GM21528 (cell line): ENCODE measurements at regions not wholly inside any gene's neighbourhood (a gene's known extent, or its start where the extent isn't known, plus 50 kb on each side); places are given as distances from the start of the nearest gene placed in this dataset.
"Not testable (repeated sequence)": the region's sequence is repeated elsewhere in the genome, so short reads cannot be mapped to it uniquely, and the experiment has no call there.

Experiments used
- ATAC-seq: cut with Tn5 transposase; IDR thresholded peaks from one replicate; pipeline ENCODE4 v1.9.1; 2021; ENCODE audit warnings: mild to moderate bottlenecking, moderate library complexity; ENCODE audit not compliant: unreplicated experiment, low FRiP score

DNA sequence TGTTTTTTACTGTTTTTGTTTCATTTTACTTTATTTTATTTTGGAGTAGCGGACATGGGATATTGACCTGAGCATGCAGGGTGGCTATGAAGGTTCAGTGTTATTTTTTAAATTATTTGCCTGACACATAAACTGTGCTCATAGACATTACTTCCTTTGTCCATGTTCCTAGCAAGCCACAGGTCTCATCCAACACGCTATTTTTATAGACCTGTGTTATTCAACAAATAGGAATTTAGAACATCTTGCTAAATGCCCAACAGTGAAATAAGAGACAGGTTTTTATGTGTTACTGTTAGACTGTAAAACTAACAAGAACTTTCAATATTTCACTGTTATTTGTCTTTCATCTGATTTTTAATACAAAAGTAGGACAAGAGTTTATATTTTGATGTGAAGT lies 756.4 kb downstream of the KCNT2 start:
- ATAC-seq = no peak

DNA sequence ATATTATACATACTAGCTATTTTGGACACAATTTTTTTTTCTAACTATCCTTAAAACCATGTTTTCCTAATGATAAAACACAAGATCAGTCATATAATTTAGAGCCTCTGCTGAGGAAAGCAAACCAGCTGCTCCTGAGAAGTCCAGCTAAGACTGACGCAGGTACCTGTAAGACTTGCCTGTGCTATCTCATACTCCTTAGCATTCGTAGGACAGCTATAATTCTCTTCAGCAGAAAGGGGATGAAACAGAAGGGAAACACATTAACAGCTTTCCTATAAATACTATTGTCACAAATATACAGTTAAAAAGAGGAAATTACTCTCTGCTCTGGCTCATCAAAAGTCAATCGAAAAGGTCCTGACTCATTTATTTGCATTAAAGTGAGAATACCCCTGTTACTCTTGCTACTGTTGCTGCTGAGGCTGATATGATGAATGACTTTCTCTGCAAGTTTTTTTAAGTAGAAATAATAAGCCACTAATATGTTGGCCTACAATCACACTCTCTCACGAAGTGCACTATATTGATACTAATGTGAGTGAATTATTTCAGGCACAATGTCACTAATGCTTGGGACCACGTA lies 757.1 kb downstream of the KCNT2 start:
- ATAC-seq = no peak

DNA sequence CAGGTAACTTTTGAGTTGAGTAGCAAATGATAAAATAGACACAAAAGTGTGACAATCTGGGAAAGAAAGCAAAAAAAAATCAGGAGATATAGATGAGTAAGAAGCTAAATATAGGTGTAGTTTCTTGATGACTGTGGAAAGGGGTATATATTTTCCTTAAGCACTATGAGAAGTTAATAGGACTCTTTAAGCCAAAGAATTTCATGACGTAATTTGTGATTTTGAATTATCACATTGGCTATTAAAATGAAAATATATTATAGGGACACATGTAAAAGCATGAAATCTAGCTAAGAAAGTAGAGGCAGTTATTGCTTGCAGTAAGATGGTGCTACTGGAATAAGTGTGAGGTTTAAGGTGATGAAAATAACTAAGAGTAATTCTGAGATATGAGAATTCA lies 759.1 kb downstream of the KCNT2 start:
- ATAC-seq = no peak

DNA sequence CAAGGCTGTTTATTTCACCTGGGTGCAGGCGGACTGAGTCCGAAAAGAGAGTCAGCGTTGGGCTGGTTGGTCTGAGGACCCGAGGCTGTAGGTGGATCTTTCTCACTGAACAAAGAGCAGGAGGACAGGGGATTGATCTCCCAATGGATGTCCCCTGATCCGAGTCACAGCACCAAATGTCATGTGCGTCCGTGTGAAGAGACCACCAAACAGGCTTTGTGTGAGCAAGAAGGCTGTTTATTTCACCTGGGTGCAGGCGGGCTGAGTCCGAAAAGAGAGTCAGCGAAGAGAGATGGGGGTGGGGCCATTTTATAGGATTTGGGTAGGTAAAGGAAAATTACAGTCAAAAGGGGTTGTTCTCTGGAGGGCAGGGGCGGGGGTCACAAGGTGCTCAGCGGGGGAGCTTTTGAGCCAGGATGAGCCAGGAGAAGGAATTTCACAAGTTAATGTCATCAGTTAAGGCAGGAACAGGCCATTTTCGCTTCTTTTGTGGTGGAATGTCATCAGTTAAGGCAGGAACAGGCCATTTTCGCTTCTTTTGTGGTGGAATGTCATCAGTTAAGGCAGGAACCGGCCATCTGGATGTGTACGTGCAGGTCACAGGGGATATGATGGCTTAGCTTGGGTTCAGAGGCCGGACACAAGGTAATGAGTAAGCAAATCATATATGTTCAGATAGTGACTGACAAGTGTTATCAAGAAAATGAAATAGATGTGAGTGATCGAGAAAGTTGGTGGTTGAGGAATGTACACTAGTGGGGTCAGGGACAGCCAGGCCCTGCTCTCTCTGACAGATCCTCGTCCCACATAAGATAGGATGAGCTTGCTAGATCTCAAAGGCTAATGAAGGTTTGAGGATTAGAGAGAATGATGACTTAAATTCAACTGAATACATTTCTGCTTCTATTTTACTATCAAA lies 760.0 kb downstream of the KCNT2 start:
- ATAC-seq = not testable (repeated sequence)

DNA sequence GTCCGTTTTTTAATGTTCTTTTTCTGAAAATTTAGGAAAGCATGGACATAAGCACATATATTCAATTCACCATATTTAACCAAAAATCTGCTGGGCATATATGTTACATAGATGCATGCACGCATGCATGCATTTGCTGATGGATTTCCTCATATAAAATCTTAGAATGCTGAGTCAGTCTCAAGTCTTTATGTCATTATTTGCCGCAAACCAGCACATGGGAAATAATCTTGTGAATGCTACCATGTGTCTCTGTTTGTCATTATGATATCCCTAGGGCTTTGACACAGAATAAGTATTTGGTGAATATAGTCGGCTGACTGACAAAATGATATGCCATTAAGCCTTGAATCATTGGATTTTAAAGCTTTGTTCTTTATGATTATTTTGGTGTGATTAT lies 776.5 kb downstream of the KCNT2 start:
- ATAC-seq = no peak

DNA sequence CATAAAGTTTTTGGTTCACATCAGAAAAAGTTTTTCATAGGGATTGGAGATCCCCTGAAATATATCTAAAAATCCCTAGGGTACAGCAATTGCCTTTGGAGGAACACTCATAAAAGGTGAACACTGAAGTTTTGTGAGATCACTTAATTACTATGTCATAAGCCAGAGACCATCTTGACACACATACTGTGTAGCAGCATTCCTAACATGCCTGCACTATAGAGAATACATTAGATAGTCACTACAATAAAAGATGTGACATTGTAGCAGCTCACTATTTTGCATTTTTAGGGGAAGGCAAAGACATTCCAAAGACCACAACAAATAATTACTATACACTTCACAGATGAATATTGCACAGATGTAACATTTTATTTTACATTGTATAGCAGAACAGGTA lies 779.9 kb downstream of the KCNT2 start:
- ATAC-seq = no peak

DNA sequence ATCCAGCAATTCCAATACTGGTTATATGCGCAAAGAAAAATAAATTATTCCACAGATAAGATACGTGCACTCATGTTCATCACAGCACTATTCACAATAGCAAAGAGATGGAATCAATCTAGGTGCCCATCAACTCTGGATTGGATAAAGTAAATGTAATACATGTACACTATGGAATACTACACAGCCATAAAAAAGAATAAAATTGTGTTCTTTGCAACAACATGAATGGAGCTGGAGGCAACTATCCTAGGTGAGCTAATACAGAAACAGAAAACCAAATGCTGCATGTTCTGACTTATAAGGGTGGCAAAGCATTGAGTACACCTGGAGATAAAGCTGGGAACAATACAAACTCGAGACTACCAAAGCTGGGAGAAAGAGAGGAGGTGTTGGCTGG lies 787.3 kb downstream of the KCNT2 start:
- ATAC-seq = no peak

DNA sequence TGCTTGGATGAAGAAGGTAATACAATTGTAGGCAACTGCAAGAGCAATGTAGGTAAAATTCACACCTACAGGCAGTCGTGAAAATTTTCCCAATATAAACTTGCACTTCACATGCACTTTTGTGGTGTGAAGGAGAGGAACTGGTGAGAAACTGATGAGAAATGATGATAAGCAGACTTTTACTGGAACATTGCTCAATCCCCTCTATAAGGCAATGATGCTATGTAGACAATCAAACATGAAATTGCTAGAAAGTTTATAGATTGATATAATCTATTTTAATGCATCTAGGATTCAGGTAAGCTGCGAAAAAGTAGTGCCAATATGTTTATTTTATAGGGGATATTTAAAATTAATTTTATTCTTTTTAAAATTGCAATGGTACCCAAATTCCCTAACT lies 802.2 kb downstream of the KCNT2 start:
- ATAC-seq = no peak

DNA sequence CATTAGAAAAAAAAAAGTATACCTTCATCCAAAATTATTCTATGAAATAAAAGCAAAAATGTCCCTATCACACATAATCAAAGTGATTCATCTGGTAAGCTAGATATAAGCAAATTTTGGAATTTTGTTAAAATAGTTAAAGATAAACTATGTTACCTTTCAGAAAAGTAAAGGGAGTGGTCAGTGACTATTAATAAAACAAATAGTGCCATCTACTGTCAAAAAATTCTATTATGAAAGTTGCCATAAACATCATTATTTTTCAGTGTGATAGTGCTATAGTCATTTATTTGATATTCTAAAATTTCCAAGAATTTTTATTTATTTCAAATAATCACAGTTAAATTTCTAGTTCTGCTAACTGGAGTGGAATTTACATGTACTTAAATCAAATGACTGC lies 803.7 kb downstream of the KCNT2 start:
- no peak for ATAC-seq

DNA sequence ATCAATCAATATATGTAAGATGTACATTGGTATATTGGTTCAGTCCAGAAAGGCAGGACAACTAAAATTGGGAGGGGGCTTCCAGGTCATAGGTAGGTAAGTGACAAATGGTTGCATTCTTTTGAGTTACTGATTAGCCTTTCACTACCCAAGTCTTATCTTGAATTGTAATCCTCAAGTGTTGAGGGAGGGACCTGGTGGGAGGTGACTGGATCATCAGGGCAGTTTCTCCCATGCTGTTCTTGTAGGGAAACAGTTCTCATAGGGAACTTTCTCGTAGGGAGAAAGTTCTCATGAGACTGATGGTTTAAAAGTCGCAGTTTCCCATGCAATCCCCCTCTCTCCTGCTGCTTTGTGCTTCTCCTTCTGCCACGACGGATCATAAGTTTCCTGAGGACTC lies 809.2 kb downstream of the KCNT2 start:
- no peak for ATAC-seq

DNA sequence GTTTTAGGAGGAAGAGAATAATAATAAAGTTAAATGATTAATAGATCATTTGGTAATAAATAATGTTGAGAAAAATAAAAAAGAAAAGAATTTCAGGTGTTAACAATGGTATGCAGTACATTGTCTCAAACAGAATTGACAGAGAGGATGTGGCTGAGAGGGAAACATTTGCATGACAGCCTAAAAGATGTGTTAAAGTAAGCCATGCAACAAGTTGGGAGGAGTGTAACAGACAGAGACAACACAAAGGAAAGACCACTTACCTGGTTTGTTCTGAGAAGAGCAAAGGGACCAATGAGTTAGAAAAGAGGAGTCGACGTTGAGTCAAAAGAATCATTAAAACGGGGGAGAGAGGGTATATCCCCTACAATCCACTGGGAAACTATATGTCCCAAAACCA lies 814.0 kb downstream of the KCNT2 start:
- no peak for ATAC-seq

DNA sequence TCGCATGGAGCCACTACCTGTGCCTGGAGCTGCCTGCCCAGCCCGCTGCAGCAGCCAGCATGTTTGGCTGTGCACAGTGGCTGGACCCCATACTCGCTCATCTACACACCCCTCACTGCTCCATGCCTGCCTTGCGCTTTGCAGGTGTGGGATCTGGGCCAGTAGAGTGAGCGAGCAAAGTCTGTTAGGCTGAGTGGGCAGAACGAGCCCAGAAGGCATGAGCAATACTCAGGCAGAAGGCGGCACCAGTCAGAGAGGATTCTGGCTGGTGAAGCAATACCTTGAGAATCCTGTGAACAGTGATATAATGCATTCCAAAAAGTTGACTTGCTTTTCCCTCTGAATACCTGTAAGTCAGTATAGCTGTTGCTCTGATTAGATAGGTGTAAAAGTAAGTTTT lies 816.4 kb downstream of the KCNT2 start:
- no peak for ATAC-seq

DNA sequence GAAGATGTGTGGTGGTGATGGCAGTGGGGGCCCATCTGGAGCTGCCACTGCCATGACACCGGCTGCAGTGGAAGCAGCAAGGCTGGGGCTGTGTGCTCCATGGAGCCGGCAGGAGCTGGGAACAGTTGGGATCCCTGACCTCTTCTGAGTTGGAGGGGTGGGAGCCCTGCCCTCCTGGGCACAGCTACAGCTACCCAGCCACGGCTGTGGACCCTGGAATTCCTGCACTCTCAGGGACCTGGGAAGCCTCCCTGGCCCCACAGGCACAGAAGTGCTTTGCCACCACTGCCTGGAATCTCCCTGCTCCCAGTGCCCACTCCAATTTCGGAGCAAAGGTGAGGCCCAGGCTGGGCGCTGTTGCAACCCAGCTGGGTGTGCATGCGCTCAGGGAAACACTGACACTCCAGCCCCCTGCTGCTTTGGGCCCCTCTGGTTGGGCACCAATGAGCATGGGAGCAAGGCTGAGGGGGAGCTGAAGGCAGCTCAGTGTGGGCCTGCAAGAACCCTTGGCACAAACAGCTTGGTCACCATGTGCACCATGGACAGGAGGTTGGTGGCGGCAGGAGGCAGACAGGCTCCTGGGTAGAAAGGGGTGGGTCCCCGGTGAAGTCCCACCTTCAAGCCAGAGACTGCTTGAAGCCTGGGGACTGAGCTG lies 817.6 kb downstream of the KCNT2 start:
- no peak for ATAC-seq

DNA sequence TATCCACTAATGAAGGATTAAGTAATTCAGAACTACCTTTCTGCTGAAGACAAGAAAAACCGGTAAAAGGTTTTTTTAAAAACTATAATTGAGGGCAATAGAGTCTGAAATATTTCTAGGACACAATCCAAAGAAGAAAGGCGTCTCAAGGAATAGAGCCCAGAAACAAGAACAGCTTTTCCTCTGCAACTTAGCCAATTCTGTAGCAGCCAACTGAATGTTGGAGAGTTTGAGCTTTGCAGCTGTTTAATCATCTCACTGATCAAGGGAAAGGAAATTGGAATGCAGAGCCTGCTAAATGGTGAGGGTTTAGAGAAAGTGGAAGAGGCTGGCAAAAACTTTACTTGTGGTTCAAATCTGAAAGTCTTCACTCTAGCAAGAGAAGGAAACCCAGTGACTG lies 818.9 kb downstream of the KCNT2 start:
- no peak for ATAC-seq

DNA sequence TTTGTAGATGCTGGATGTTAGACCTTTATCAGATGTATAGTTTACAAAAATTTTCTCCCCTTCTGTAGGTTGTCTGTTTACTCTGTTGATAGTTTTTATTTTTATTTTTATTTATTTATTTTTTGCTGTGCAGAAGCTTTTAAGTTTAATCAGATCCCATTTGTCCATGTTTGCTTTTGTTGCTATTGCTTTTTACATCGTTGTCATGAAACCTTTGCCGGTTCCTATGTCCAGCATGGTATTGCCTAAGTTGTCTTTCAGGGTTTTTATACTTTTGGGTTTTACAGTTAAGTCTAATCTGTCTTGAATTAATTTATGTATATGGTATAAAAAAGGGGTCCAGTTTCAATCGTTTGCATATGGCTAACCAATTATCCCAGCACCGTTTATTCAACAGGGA lies 819.5 kb downstream of the KCNT2 start:
- no peak for ATAC-seq

DNA sequence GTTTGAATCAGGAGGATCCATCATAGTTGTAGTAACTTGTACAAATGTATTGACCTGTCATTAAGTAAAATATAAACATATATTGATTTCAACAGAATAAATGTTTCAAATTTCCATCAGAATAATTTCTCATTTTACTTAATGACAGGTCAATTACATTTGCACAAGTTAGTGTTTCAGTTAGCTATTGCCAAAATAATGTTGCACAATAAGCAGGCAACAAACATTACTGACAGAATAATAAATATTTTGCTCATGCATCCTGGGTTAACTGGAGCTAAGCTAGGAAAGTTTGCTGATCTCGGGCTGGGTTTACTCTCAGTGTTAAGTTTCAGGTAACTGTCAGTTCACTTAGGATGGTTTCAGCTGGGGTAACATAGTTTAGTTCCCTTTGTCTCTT lies 822.4 kb downstream of the KCNT2 start:
- ATAC-seq = no peak

DNA sequence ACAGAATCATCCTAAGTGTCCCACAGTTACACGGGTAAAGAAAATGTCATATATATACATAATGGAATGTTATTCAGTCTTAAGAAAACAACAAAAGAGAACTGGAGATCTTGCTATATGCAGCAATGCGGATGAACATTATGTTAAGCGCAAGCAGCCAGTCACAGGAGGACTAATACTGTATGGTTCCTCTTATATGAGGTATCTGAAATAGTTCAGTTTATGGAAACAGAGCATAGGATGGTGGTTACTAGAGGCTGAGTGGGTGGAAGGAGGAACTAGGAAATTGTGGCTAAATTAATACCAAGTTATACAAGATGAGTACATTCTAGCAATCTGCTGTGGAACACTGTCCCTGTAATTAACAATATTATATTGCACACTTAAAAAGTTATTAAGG lies 834.3 kb downstream of the KCNT2 start:
- ATAC-seq = no peak

DNA sequence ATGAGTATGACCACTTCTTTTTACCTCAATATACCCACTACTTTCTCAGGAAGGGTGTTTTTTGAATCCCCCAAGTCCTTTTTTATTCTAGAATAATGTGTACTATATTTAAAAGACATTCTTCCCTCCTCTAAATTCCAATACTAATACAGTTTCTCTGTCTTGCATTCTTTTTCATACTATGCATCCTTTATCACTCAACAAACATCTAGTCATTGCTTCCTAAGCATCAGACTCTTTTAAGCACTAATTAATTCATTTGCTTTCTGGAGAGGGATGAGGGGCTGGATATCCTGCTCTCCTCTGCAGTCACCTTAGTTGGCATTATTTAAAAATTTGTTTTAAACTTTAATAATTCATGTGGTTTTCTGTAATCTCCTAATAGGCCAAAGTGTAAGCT lies 838.8 kb downstream of the KCNT2 start:
- ATAC-seq = no peak

DNA sequence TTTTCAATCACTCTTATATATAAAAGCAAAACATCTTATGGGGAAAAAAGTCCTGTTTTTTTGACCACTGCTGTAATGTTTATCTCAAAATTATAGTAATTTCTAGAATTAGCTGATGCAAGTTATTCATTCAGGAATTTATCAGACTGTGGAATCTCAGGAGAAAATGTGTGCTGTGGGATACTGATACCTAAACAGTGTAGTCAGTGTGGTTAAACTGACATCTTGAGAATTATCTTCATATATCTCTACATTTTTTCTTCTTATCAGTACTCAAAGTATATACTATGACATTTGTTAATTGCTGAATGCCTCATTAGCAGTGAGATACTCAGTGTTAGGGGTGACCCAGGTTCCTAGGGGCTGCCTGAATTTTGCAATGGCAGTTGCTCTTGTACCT lies 839.3 kb downstream of the KCNT2 start:
- no peak for ATAC-seq

DNA sequence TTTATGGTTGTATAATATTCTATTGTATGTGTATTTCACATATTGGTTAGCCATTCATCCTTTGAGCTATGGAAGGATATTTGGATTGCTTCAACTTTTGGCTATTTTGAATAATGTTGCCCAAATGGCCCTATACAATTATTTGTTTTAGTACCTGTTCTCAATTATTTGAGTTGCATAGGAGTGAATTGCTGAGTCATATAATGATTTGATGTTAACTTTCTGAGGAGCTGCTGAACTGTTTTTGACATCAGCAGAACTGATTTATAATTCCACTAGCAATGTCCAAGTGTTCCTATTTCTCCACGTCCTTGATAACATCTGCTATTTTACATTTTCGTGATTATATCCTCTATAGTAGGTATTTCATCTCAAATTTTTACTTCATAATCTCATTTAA lies 839.9 kb downstream of the KCNT2 start:
- no peak for ATAC-seq

DNA sequence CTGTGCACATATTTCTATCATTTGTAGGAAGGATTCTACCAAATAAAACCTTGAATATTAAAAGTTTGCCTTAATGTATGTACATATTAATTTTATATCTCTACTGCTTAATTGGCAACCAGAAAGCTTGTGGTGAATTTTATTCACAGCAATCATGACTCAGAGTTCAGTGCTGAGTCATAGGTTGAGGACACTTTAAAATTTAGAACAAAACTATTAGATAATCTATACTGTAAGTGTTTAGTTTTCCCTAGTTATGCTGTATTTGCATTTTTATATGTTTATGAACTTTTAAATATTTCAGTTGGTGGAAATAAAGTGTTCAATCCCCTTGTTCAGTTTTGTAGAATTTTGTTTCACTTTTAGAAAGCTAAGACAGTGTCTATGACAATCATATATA lies 841.5 kb downstream of the KCNT2 start:
- ATAC-seq = no peak

DNA sequence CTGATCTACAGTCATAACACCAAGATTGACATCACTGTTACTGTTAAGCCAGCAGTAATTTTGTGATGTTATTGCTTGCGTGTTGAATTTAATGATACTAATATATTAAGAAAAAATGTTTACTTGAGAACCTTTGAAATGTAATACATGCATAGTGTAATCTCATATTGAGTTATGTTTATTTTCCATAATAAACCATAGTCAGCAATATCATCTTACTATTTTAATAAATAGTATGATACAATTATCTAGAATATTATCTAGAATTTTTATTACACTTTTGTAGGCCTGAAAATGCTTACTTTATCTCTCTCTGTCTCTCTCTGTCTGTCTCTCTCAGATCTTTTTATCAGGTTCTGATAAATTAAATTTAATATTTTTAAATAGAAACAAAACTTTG lies 843.1 kb downstream of the KCNT2 start:
- ATAC-seq = no peak
